ENCODE measurements at regions not wholly inside any gene's neighbourhood (a gene's known extent, or its start where the extent isn't known, plus 50 kb on each side); places are given as distances from the start of the nearest gene placed in this dataset.

GRCh38 chr2:224195925-224196571, 157.0 kb upstream of the SERPINE2 start:
- WGBS, 2 experiments (ENCODE audit: extremely low coverage in 1 of 2, insufficient coverage in 1 of 2, insufficient read length in 1 of 2, insufficient replicate concordance in 2 of 2, low coverage in 1 of 2, low lambda C conversion rate in 2 of 2, missing lambda C conversion rate in 1 of 2) = 86% methylated on average over 2 of the region's 2 CpGs; no CpG with 5 or more reads in 1 of the 2 experiments
- no peaks in the 10 kb centered on the region for H4K20me1 ChIP-seq (replicated peaks in 1 of 2; ENCODE audit: control insufficient read depth in 1 of 2, insufficient read depth in 2 of 2, low read length in 2 of 2)
- H2AK5ac ChIP-seq (ENCODE audit: low read depth, low read length) = no peak overlapping the region
- H3K14ac ChIP-seq (ENCODE audit: insufficient read length) = no peak overlapping the region
- POLR2A ChIA-PET (ENCODE audit: partially characterized antibody) = no interaction called here
- no peaks in the 10 kb centered on the region for H3K79me1 ChIP-seq (ENCODE audit: low read depth, low read length)
- H3K4me2 ChIP-seq (ENCODE audit: insufficient read depth in 1 of 2, low read depth in 2 of 2, low read length in 2 of 2) = no peak overlapping the region
- H2BK15ac ChIP-seq (ENCODE audit: low read length) = no peak overlapping the region
- no peak overlapping the region for H3K4me3 ChIP-seq (ENCODE audit: extremely low read depth in 1 of 4, insufficient read depth in 2 of 4, low read depth in 3 of 4, low read length in 4 of 4)
- no peak overlapping the region for H2BK120ac ChIP-seq (replicated peaks; ENCODE audit: low read depth, low read length)
- H2BK12ac ChIP-seq (ENCODE audit: low read depth, low read length) = no peak overlapping the region
- H4K8ac ChIP-seq (ENCODE audit: extremely low read depth, insufficient read depth, low read length) = no peak overlapping the region
- H3K56ac ChIP-seq (replicated peaks; ENCODE audit: insufficient read length, low read depth, low read length) = no peak overlapping the region
- H3K23me2 ChIP-seq (ENCODE audit: low read depth, low read length) = no peaks in the 10 kb centered on the region
- H3K27ac ChIP-seq (ENCODE audit: low read depth, low read length) = no peak overlapping the region
- H2BK5ac ChIP-seq (ENCODE audit: low read depth, low read length) = no peak overlapping the region
- H2BK20ac ChIP-seq (ENCODE audit: low read length) = no peak overlapping the region
- H3K9ac ChIP-seq (replicated peaks in 1 of 4; ENCODE audit: extremely low read depth in 1 of 4, low read depth in 3 of 4, low read length in 3 of 4) = no peak overlapping the region
- H4K5ac ChIP-seq (ENCODE audit: insufficient read length, low read depth, low read length) = no peak overlapping the region
- H3K23ac ChIP-seq (ENCODE audit: insufficient read length) = no peak overlapping the region
- CTCF ChIA-PET (ENCODE audit: partially characterized antibody) = interaction anchor here (1.0 to 1.4 kb wide), 2 partner anchors 13 to 202 kb away, joined by 3 to 6 read pairs; no protein-coding TSS in a partner anchor
- peaks cover 4 to 11% of the 10 kb centered on the region in 2 experiments; a peak in 2 of 4 replicates for H3K9me3 ChIP-seq (ENCODE audit: insufficient read depth in 2 of 2, low read depth in 1 of 2, low read length in 1 of 2)
- no peak overlapping the region for H3K18ac ChIP-seq (ENCODE audit: extremely low read depth, low read length)
- no peaks in the 10 kb centered on the region for H3K4me1 ChIP-seq (replicated peaks in 1 of 4; ENCODE audit: control insufficient read depth in 3 of 4, insufficient read depth in 4 of 4, low read length in 3 of 4)
- H3K4ac ChIP-seq (replicated peaks; ENCODE audit: insufficient read length, low read depth, low read length) = no peak overlapping the region
- FAIRE-seq = no peak
- H3K27me3 ChIP-seq (replicated peaks in 1 of 4; ENCODE audit: control insufficient read depth in 3 of 4, extremely low read depth in 1 of 4, insufficient read depth in 3 of 4, low read length in 3 of 4) = peaks cover 0 to 1% (median 0%) of the 10 kb centered on the region in 4 experiments; a peak in 1 of 7 replicates
- no peaks in the 10 kb centered on the region for H3K79me2 ChIP-seq (ENCODE audit: control insufficient read depth in 1 of 2, insufficient read depth in 2 of 2, low read length in 2 of 2)
- no peak overlapping the region for H2AFZ ChIP-seq (ENCODE audit: low read length)
- no peak overlapping the region for H4K91ac ChIP-seq (replicated peaks; ENCODE audit: insufficient read length, low read length)
- no peaks in the 10 kb centered on the region for H3K36me3 ChIP-seq (ENCODE audit: control insufficient read depth in 2 of 4, insufficient read depth in 4 of 4, low read length in 3 of 4)
- DNase-seq (ENCODE audit: low read depth in 1 of 2, low spot score in 2 of 2) = no peak
- TF ChIP-seq GABPA (IDR thresholded peaks at IDR 0.05; ENCODE audit: borderline replicate concordance, insufficient read depth, low read length) (no peak), NRF1 (IDR thresholded peaks at IDR 0.05; ENCODE audit: low read depth, low read length) (no peak), YY1 (IDR thresholded peaks at IDR 0.05; ENCODE audit: low read depth, low read length) (no peak), RBBP5 (IDR thresholded peaks at IDR 0.05; ENCODE audit: borderline replicate concordance, low read depth, low read length) (no peak), RAD21 (IDR thresholded peaks at IDR 0.05 in 1 of 2, conservative IDR thresholded peaks at IDR 0.05 in 1 of 2; ENCODE audit: low read depth in 2 of 2, low read length in 2 of 2) (no peak), GTF2F1 (IDR thresholded peaks at IDR 0.05; ENCODE audit: borderline replicate concordance, low read depth, low read length) (no peak), CREB1 (IDR thresholded peaks at IDR 0.05) (no peak), ASH2L (IDR thresholded peaks at IDR 0.05; ENCODE audit: low read length) (no peak), FOSL1 (IDR thresholded peaks at IDR 0.05; ENCODE audit: insufficient read depth, low read depth, low read length) (no peak)
- TF ChIP-seq, protein P1, sequence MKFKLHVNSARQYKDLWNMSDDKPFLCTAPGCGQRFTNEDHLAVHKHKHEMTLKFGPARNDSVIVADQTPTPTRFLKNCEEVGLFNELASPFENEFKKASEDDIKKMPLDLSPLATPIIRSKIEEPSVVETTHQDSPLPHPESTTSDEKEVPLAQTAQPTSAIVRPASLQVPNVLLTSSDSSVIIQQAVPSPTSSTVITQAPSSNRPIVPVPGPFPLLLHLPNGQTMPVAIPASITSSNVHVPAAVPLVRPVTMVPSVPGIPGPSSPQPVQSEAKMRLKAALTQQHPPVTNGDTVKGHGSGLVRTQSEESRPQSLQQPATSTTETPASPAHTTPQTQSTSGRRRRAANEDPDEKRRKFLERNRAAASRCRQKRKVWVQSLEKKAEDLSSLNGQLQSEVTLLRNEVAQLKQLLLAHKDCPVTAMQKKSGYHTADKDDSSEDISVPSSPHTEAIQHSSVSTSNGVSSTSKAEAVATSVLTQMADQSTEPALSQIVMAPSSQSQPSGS (IDR thresholded peaks at IDR 0.05; ENCODE audit: low read length) = no peak
- TF ChIP-seq, protein P2, sequence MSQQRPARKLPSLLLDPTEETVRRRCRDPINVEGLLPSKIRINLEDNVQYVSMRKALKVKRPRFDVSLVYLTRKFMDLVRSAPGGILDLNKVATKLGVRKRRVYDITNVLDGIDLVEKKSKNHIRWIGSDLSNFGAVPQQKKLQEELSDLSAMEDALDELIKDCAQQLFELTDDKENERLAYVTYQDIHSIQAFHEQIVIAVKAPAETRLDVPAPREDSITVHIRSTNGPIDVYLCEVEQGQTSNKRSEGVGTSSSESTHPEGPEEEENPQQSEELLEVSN (IDR thresholded peaks at IDR 0.05) = no peak
